ENCODE measurements at regions not wholly inside any gene's neighbourhood (a gene's known extent, or its start where the extent isn't known, plus 50 kb on each side); places are given as distances from the start of the nearest gene placed in this dataset.

- TF ChIP-seq, protein P1, sequence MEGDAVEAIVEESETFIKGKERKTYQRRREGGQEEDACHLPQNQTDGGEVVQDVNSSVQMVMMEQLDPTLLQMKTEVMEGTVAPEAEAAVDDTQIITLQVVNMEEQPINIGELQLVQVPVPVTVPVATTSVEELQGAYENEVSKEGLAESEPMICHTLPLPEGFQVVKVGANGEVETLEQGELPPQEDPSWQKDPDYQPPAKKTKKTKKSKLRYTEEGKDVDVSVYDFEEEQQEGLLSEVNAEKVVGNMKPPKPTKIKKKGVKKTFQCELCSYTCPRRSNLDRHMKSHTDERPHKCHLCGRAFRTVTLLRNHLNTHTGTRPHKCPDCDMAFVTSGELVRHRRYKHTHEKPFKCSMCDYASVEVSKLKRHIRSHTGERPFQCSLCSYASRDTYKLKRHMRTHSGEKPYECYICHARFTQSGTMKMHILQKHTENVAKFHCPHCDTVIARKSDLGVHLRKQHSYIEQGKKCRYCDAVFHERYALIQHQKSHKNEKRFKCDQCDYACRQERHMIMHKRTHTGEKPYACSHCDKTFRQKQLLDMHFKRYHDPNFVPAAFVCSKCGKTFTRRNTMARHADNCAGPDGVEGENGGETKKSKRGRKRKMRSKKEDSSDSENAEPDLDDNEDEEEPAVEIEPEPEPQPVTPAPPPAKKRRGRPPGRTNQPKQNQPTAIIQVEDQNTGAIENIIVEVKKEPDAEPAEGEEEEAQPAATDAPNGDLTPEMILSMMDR (IDR thresholded peaks at IDR 0.05): no peak
- TF ChIP-seq EZH2 (IDR thresholded peaks at IDR 0.05): no peak
These were observed 235.3 kb upstream of the CEP162 start for GRCh38 chr6:84462698-84463097.

Measured in neural progenitor cell (in vitro differentiated cells).